Mesendoderm (in vitro differentiated cells): ENCODE measurements at regions not wholly inside any gene's neighbourhood (a gene's known extent, or its start where the extent isn't known, plus 50 kb on each side); places are given as distances from the start of the nearest gene placed in this dataset.
"Not testable (repeated sequence)": the region's sequence is repeated elsewhere in the genome, so short reads cannot be mapped to it uniquely, and the experiment has no call there.

Source experiments
- DNase-seq: peaks from one replicate; pipeline ENCODE4 v3.0.0; 2013
- H2AK5ac ChIP-seq: 2 replicates; pipeline ENCODE4 v1.6.1; 2013; ENCODE audit warnings: low read length, inconsistent platforms
- H2BK120ac ChIP-seq: 2 replicates; pipeline ENCODE4 v1.6.1; 2013; ENCODE audit warnings: low read depth, mild to moderate bottlenecking, low read length, moderate library complexity, mixed read lengths
- H2BK15ac ChIP-seq: replicated peaks from 2 replicates; pipeline ENCODE4 v1.6.1; 2013; ENCODE audit warnings: low read depth, mild to moderate bottlenecking, moderate library complexity
- H2BK5ac ChIP-seq: 2 replicates; pipeline ENCODE4 v1.6.1; 2013; ENCODE audit warnings: low read length, inconsistent platforms
- H3K18ac ChIP-seq: 2 replicates; pipeline ENCODE4 v1.6.1; 2013; ENCODE audit warnings: mild to moderate bottlenecking, low read length, mixed read lengths
- H3K23ac ChIP-seq: one replicate; pipeline ENCODE4 v1.6.1; 2013; ENCODE audit warnings: low read length
- H3K27ac ChIP-seq: 2 replicates; pipeline ENCODE4 v1.5.1; 2013; ENCODE audit warnings: low read depth, mild to moderate bottlenecking, inconsistent platforms, low read length, moderate library complexity
- H3K27me3 ChIP-seq: 2 replicates; pipeline ENCODE4 v1.6.1; 2013; ENCODE audit warnings: low read length, control low read depth, mild to moderate bottlenecking, inconsistent platforms; ENCODE audit not compliant: insufficient read depth, poor library complexity
- H3K36me3 ChIP-seq: 2 replicates; pipeline ENCODE4 v1.6.1; 2013; ENCODE audit warnings: low read length, inconsistent platforms; ENCODE audit not compliant: control insufficient read depth, insufficient read depth
- H3K4ac ChIP-seq: one replicate; pipeline ENCODE4 v1.6.1; 2013; ENCODE audit warnings: low read depth, mild to moderate bottlenecking, low read length, moderate library complexity
- H3K4me1 ChIP-seq: 2 replicates; pipeline ENCODE4 v1.6.1; 2013; ENCODE audit warnings: low read depth, low read length, inconsistent platforms; ENCODE audit not compliant: control insufficient read depth
- H3K4me2 ChIP-seq: 2 replicates; pipeline ENCODE4 v1.6.1; 2013; ENCODE audit warnings: low read length
- H3K4me3 ChIP-seq: 2 replicates; pipeline ENCODE4 v1.5.1; 2013; ENCODE audit warnings: mild to moderate bottlenecking, low read length
- H3K56ac ChIP-seq: one replicate; pipeline ENCODE4 v1.6.1; 2013; ENCODE audit warnings: low read length
- H3K79me1 ChIP-seq: 2 replicates; pipeline ENCODE4 v1.6.1; 2013; ENCODE audit warnings: low read length, inconsistent platforms
- H3K79me2 ChIP-seq: 2 replicates; pipeline ENCODE4 v1.6.1; 2013; ENCODE audit warnings: mild to moderate bottlenecking, low read length; ENCODE audit not compliant: control insufficient read depth, insufficient read depth
- H3K9ac ChIP-seq: 2 replicates; pipeline ENCODE4 v1.6.1; 2013; ENCODE audit warnings: low read length, inconsistent platforms
- H4K5ac ChIP-seq: one replicate; pipeline ENCODE4 v1.6.1; 2013; ENCODE audit warnings: low read length
- H4K8ac ChIP-seq: one replicate; pipeline ENCODE4 v1.6.1; 2013; ENCODE audit warnings: low read depth, mild to moderate bottlenecking, control low read depth, low read length, moderate library complexity
- WGBS: extraction: QIAGEN DNeasy Blood & Tissue Kit; methylation state at CpG from one replicate; pipeline ENCODE4 v1.1.7; 2013; ENCODE audit warnings: low lambda C conversion rate, missing lambda C conversion rate; ENCODE audit not compliant: insufficient coverage; ENCODE audit errors: extremely low coverage; 5-methylcytosine and 5-hydroxymethylcytosine counted together

GRCh38 chr3:109877616-109878015 is 540.3 kb upstream of the DPPA4 start:
- H2AK5ac ChIP-seq, H3K4ac ChIP-seq, H4K5ac ChIP-seq, H3K4me1 ChIP-seq, DNase-seq, H3K79me1 ChIP-seq, H2BK120ac ChIP-seq, H2BK15ac ChIP-seq, H3K27ac ChIP-seq, H3K36me3 ChIP-seq, H3K56ac ChIP-seq, H3K27me3 ChIP-seq, H2BK5ac ChIP-seq, H3K4me2 ChIP-seq, H3K79me2 ChIP-seq, H3K23ac ChIP-seq, H3K4me3 ChIP-seq, H3K9ac ChIP-seq, H3K18ac ChIP-seq, H4K8ac ChIP-seq: not testable (repeated sequence)
- WGBS: no CpG with 5 or more reads among the region's 2 CpGs

- no peak overlapping the region for H2BK5ac ChIP-seq
- no peak overlapping the region for H3K18ac ChIP-seq
- H3K79me1 ChIP-seq: no peaks in the 10 kb centered on the region
- no peak overlapping the region for H2AK5ac ChIP-seq
- H4K5ac ChIP-seq: no peak overlapping the region
- H3K79me2 ChIP-seq: no peaks in the 10 kb centered on the region
- H3K4me2 ChIP-seq: no peak overlapping the region
- H3K23ac ChIP-seq: no peak overlapping the region
- no peak overlapping the region for H4K8ac ChIP-seq
- H3K4me1 ChIP-seq: no peaks in the 10 kb centered on the region
- no peaks in the 10 kb centered on the region for H3K36me3 ChIP-seq
- no peaks in the 10 kb centered on the region for H3K27me3 ChIP-seq
- no peak overlapping the region for H2BK15ac ChIP-seq
- no peak overlapping the region for H3K4ac ChIP-seq
- H3K56ac ChIP-seq: no peak overlapping the region
- H3K27ac ChIP-seq: no peak overlapping the region
- H3K4me3 ChIP-seq: no peak overlapping the region
- DNase-seq: no peak
- H3K9ac ChIP-seq: no peak overlapping the region
- no peak overlapping the region for H2BK120ac ChIP-seq
These were observed 544.8 kb upstream of the DPPA4 start for GRCh38 chr3:109882144-109882543.

GRCh38 chr3:109887293-109887692 is 549.9 kb upstream of the DPPA4 start:
- Histone ChIP-seq H3K4me3 (no peak overlapping the region), H3K18ac (no peak overlapping the region), H2BK120ac (no peak overlapping the region), H3K27ac (no peak overlapping the region), H3K4ac (no peak overlapping the region), H3K56ac (no peak overlapping the region), H2AK5ac (no peak overlapping the region), H3K27me3 (no peaks in the 10 kb centered on the region), H2BK15ac (no peak overlapping the region), H3K36me3 (no peaks in the 10 kb centered on the region), H3K4me1 (no peaks in the 10 kb centered on the region), H4K5ac (no peak overlapping the region), H3K79me1 (no peaks in the 10 kb centered on the region), H2BK5ac (no peak overlapping the region), H3K4me2 (no peak overlapping the region), H3K79me2 (no peaks in the 10 kb centered on the region), H3K9ac (no peak overlapping the region), H4K8ac (no peak overlapping the region), H3K23ac (no peak overlapping the region)
- WGBS: no CpG with 5 or more reads among the region's 2 CpGs
- DNase-seq: no peak

GRCh38 chr3:109888026-109888425 is 550.7 kb upstream of the DPPA4 start:
- no peak overlapping the region for H3K4me2 ChIP-seq
- no peak overlapping the region for H4K8ac ChIP-seq
- H3K56ac ChIP-seq: no peak overlapping the region
- no peaks in the 10 kb centered on the region for H3K27me3 ChIP-seq
- H3K18ac ChIP-seq: no peak overlapping the region
- H2BK15ac ChIP-seq: no peak overlapping the region
- no peak overlapping the region for H2BK120ac ChIP-seq
- H2AK5ac ChIP-seq: no peak overlapping the region
- no peak overlapping the region for H3K4ac ChIP-seq
- H3K4me1 ChIP-seq: no peaks in the 10 kb centered on the region
- H3K23ac ChIP-seq: no peak overlapping the region
- DNase-seq: no peak
- H3K9ac ChIP-seq: no peak overlapping the region
- no peaks in the 10 kb centered on the region for H3K79me1 ChIP-seq
- H3K27ac ChIP-seq: no peak overlapping the region
- H4K5ac ChIP-seq: no peak overlapping the region
- no peak overlapping the region for H2BK5ac ChIP-seq
- no peak overlapping the region for H3K4me3 ChIP-seq
- H3K36me3 ChIP-seq: no peaks in the 10 kb centered on the region
- H3K79me2 ChIP-seq: no peaks in the 10 kb centered on the region

GRCh38 chr3:109897734-109898133 is 560.4 kb upstream of the DPPA4 start:
- H3K4me3 ChIP-seq: no peak overlapping the region
- no peaks in the 10 kb centered on the region for H3K36me3 ChIP-seq
- H3K56ac ChIP-seq: no peak overlapping the region
- no peak overlapping the region for H4K8ac ChIP-seq
- no peak overlapping the region for H3K27ac ChIP-seq
- no peak overlapping the region for H3K18ac ChIP-seq
- no peaks in the 10 kb centered on the region for H3K4me1 ChIP-seq
- no peak overlapping the region for H2BK5ac ChIP-seq
- H3K27me3 ChIP-seq: no peaks in the 10 kb centered on the region
- H3K23ac ChIP-seq: no peak overlapping the region
- H4K5ac ChIP-seq: no peak overlapping the region
- no peaks in the 10 kb centered on the region for H3K79me1 ChIP-seq
- no peak overlapping the region for H2AK5ac ChIP-seq
- no peak overlapping the region for H2BK120ac ChIP-seq
- H3K9ac ChIP-seq: no peak overlapping the region
- no CpG with 5 or more reads among the region's 1 CpG for WGBS
- no peak for DNase-seq
- no peaks in the 10 kb centered on the region for H3K79me2 ChIP-seq
- H3K4ac ChIP-seq: no peak overlapping the region
- no peak overlapping the region for H2BK15ac ChIP-seq
- no peak overlapping the region for H3K4me2 ChIP-seq

GRCh38 chr3:109899925-109900324 is 562.6 kb upstream of the DPPA4 start:
- no peak overlapping the region for H2BK120ac ChIP-seq
- H3K4ac ChIP-seq: no peak overlapping the region
- no peak overlapping the region for H2BK5ac ChIP-seq
- no peak overlapping the region for H4K8ac ChIP-seq
- no peaks in the 10 kb centered on the region for H3K79me1 ChIP-seq
- no peak overlapping the region for H3K23ac ChIP-seq
- no peaks in the 10 kb centered on the region for H3K79me2 ChIP-seq
- H3K27ac ChIP-seq: no peak overlapping the region
- no peaks in the 10 kb centered on the region for H3K36me3 ChIP-seq
- no peak overlapping the region for H2AK5ac ChIP-seq
- no peak overlapping the region for H3K9ac ChIP-seq
- H3K4me2 ChIP-seq: no peak overlapping the region
- no peak overlapping the region for H2BK15ac ChIP-seq
- no peak overlapping the region for H3K56ac ChIP-seq
- no peak overlapping the region for H3K18ac ChIP-seq
- H3K4me1 ChIP-seq: no peaks in the 10 kb centered on the region
- H4K5ac ChIP-seq: no peak overlapping the region
- H3K27me3 ChIP-seq: no peaks in the 10 kb centered on the region
- WGBS: no CpG with 5 or more reads among the region's 2 CpGs
- DNase-seq: no peak
- H3K4me3 ChIP-seq: no peak overlapping the region
